ENCODE measurements at regions not wholly inside any gene's neighbourhood (a gene's known extent, or its start where the extent isn't known, plus 50 kb on each side); places are given as distances from the start of the nearest gene placed in this dataset.
"Not testable (repeated sequence)": the region's sequence is repeated elsewhere in the genome, so short reads cannot be mapped to it uniquely, and the experiment has no call there.

GRCh38 chr4:134505511-134505910 lies 303.9 kb upstream of the PABPC4L start (continued):
- no peak for TF ChIP-seq CTCF (IDR thresholded peaks at IDR 0.05)

GRCh38 chr4:134501973-134502643 lies 300.5 kb upstream of the PABPC4L start:
- Histone ChIP-seq H3K4me3 (no peak overlapping the region), H3K4me2 (no peak overlapping the region), H3K27ac (no peak overlapping the region), H3K9me3 (no peaks in the 10 kb centered on the region), H3K4me1 (no peaks in the 10 kb centered on the region)
- ChIA-PET CTCF (no interaction called here), POLR2A (no interaction called here)
- TF ChIP-seq RCOR1 (IDR thresholded peaks at IDR 0.05; ENCODE audit: low read depth, low read length): no peak
- TF ChIP-seq FOXS1 (CRISPR knock-in tag; IDR thresholded peaks at IDR 0.05): no peak
- TF ChIP-seq NR3C1 (IDR thresholded peaks at IDR 0.05): no peak
- TF ChIP-seq KDM5A (IDR thresholded peaks at IDR 0.05): no peak
- no peak for TF ChIP-seq PBX3 (IDR thresholded peaks at IDR 0.05)
- no peak for TF ChIP-seq CBX8 (IDR thresholded peaks at IDR 0.05)
- TF ChIP-seq HES2 (IDR thresholded peaks at IDR 0.05): no peak
- TF ChIP-seq JUNB (IDR thresholded peaks at IDR 0.05): no peak
- TF ChIP-seq USF2 (IDR thresholded peaks at IDR 0.05): no peak
- WGBS (ENCODE audit: missing lambda C conversion rate): 70% methylated on average over 10 of the region's 16 CpGs
- ATAC-seq (no peak), DNase-seq (ENCODE audit: low read depth in 1 of 2, low spot score in 1 of 2) (no peak), FAIRE-seq (no peak)

DNA sequence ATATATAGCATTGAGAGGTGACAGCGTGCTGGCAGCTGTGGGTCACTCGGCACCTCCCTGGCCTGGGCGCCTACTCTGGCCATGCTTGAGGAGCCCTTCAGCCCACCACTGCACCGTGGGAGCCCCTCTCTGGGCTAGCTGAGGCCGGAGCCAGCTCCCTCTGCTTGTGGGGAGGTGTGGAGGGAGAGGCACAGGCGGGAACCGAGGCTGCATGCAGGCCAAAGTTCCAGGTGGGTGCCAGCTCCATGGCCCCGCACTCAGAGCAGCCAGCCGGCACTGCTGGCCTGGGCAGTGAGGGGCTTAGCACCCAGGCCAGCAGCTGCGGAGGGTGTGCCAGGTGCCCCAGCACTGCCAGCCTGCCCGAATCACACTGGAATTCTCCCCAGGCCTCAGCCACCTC lies 299.9 kb upstream of the PABPC4L start:
- ATAC-seq; FAIRE-seq; DNase-seq (ENCODE audit: low read depth in 1 of 2, low spot score in 1 of 2); H3K9me3 ChIP-seq; H3K4me3 ChIP-seq; H3K27ac ChIP-seq; H3K4me2 ChIP-seq; POLR2A ChIA-PET; H3K4me1 ChIP-seq; CTCF ChIA-PET: not testable (repeated sequence)
- WGBS (ENCODE audit: missing lambda C conversion rate): 17% methylated on average over 2 of the region's 11 CpGs

DNA sequence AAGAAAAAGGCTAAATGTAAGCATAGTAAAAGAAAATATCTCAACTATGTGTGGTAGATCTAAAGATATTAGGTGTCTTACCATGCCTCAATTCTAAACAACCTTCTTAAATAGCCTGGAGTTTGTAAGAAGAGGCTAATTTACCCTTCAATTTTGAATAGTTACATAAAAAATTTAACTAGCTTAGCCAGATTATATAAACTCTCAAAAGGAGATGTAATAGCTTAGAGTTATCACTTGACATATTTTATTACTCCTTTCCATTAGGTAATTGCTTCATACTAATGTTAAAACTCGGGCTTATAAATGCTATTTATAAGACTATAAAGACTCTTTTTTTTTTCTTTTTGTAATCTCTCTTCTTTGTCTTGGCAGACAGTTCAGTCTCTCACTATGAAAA lies 297.5 kb upstream of the PABPC4L start:
- ATAC-seq (no peak), FAIRE-seq (no peak), DNase-seq (ENCODE audit: low read depth in 1 of 2, low spot score in 1 of 2) (no peak)
- ChIA-PET POLR2A (no interaction called here), CTCF (no interaction called here)
- H3K9me3 ChIP-seq: no peaks in the 10 kb centered on the region
- TF ChIP-seq HMGXB4 (CRISPR knock-in tag; IDR thresholded peaks at IDR 0.05; ENCODE audit: borderline replicate concordance) (no peak), NFE2L2 (conservative IDR thresholded peaks at IDR 0.05; ENCODE audit: low read length) (no peak), HES2 (IDR thresholded peaks at IDR 0.05) (no peak), NPAS2 (CRISPR knock-in tag; IDR thresholded peaks at IDR 0.05; ENCODE audit: borderline replicate concordance) (no peak), RAD21 (conservative IDR thresholded peaks at IDR 0.05 in 1 of 2, IDR thresholded peaks at IDR 0.05 in 1 of 2) (no peak), FOSB (CRISPR knock-in tag; IDR thresholded peaks at IDR 0.05) (no peak), EP300 (IDR thresholded peaks at IDR 0.05) (no peak), ELK1 (IDR thresholded peaks at IDR 0.05; ENCODE audit: low read depth, low read length) (no peak), FOSL2 (IDR thresholded peaks at IDR 0.05) (no peak), FOSL2 (CRISPR knock-in tag; IDR thresholded peaks at IDR 0.05) (no peak), MAZ (IDR thresholded peaks at IDR 0.05; ENCODE audit: borderline replicate concordance, low read depth, low read length) (no peak), JUNB (IDR thresholded peaks at IDR 0.05) (no peak), CBX2 (IDR thresholded peaks at IDR 0.05; ENCODE audit: borderline replicate concordance, low read depth) (no peak), FOXS1 (CRISPR knock-in tag; IDR thresholded peaks at IDR 0.05) (no peak), RNF2 (IDR thresholded peaks at IDR 0.05; ENCODE audit: borderline replicate concordance, low read depth) (no peak), POLR2A (IDR thresholded peaks at IDR 0.05; ENCODE audit: low read length) (no peak), HEYL (CRISPR knock-in tag; IDR thresholded peaks at IDR 0.05) (no peak)
- no peaks in the 10 kb centered on the region for H3K4me1 ChIP-seq
- no peak overlapping the region for H3K4me3 ChIP-seq
- H3K27ac ChIP-seq: no peak overlapping the region
- WGBS (ENCODE audit: missing lambda C conversion rate): 3% methylated on average over 1 of the region's 1 CpG
- H3K4me2 ChIP-seq: no peak overlapping the region

All from A549 (cell line).